Hypothalamus (tissue), 51 donors: ENCODE measurements at regions not wholly inside any gene's neighbourhood (a gene's known extent, or its start where the extent isn't known, plus 50 kb on each side); places are given as distances from the start of the nearest gene placed in this dataset.

Source experiments
- DNase-seq, 51 donors: peaks; one replicate each; lab custom pipeline; 2025; lab: John Stamatoyannopoulos, UW

- no peak for DNase-seq
Observed at GRCh38 chr7:94222516-94222915, 172.2 kb upstream of the COL1A2 start.

- DNase-seq = no peak
Observed at GRCh38 chr7:94223375-94224084, 171.2 kb upstream of the COL1A2 start.

GRCh38 chr7:94228223-94228622 is 166.5 kb upstream of the COL1A2 start:
- DNase-seq = no peak

GRCh38 chr7:94228678-94229077 is 166.0 kb upstream of the COL1A2 start:
- no peak for DNase-seq

- DNase-seq = no peak
Observed at GRCh38 chr7:94231305-94231704, 163.4 kb upstream of the COL1A2 start.

GRCh38 chr7:94236960-94237359 is 157.7 kb upstream of the COL1A2 start:
- no peak for DNase-seq

- DNase-seq = no peak
Observed at GRCh38 chr7:94237417-94237816, 157.3 kb upstream of the COL1A2 start.

- DNase-seq = no peak
Observed at GRCh38 chr7:94239661-94240234, 154.9 kb upstream of the COL1A2 start.

- DNase-seq = no peak
Observed at GRCh38 chr7:94240902-94241301, 153.8 kb upstream of the COL1A2 start.

GRCh38 chr7:94241402-94241925 is 153.2 kb upstream of the COL1A2 start:
- DNase-seq = no peak

GRCh38 chr7:94243066-94243711 is 151.5 kb upstream of the COL1A2 start:
- no peak for DNase-seq

- no peak for DNase-seq
Observed at GRCh38 chr7:94244760-94245159, 149.9 kb upstream of the COL1A2 start.

GRCh38 chr7:94245500-94245899 is 149.2 kb upstream of the COL1A2 start:
- DNase-seq = no peak

- DNase-seq = no peak
Observed at GRCh38 chr7:94247970-94248369, 146.7 kb upstream of the COL1A2 start.

GRCh38 chr7:94249631-94250030 is 145.1 kb upstream of the COL1A2 start:
- DNase-seq = no peak

- no peak for DNase-seq
Observed at GRCh38 chr7:94250124-94250523, 144.6 kb upstream of the COL1A2 start.

GRCh38 chr7:94250987-94251386 is 143.7 kb upstream of the COL1A2 start:
- no peak for DNase-seq

- no peak for DNase-seq
Observed at GRCh38 chr7:94252124-94252523, 142.6 kb upstream of the COL1A2 start.

- no peak for DNase-seq
Observed at GRCh38 chr7:94252971-94253370, 141.7 kb upstream of the COL1A2 start.

- no peak for DNase-seq
Observed at GRCh38 chr7:94253686-94254085, 141.0 kb upstream of the COL1A2 start.

- no peak for DNase-seq
Observed at GRCh38 chr7:94258418-94259300, 136.0 kb upstream of the COL1A2 start.
